ENCODE measurements at regions not wholly inside any gene's neighbourhood (a gene's known extent, or its start where the extent isn't known, plus 50 kb on each side); places are given as distances from the start of the nearest gene placed in this dataset.

DNA sequence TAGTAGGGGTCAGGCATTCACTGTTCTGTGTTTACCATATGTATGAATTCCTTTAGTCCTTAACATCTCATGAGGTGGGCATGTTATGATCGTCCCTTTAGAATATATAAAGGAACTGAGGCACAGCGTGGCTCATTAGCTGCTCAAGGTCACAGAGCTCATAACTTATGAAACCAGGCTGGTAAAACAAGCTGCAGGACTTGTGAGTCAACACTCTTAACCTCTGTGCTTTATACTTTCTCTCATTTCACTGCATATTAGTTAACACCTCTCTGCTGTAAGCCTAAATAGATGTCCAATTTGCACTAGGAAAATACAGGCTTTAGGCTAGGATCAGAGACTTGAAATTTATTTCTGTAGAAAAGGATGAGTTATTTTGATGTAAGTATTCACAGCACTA lies 180.3 kb upstream of the HDAC9 start:
- Histone ChIP-seq H3K9me3 (no peaks in the 10 kb centered on the region), H3K4me3 (no peak overlapping the region), H3K4me1 (no peaks in the 10 kb centered on the region), H3K27ac (no peak overlapping the region), H3K4me2 (no peak overlapping the region)
- no peak for DNase-seq (ENCODE audit: low read depth in 1 of 2, low spot score in 1 of 2)
- no peak for ATAC-seq
- POLR2A ChIA-PET = no interaction called here
- no peak for TF ChIP-seq CHD4 (IDR thresholded peaks at IDR 0.05; ENCODE audit: borderline replicate concordance)
- no peak for TF ChIP-seq HOXB13 (CRISPR knock-in tag; IDR thresholded peaks at IDR 0.05; ENCODE audit: low read depth)
- TF ChIP-seq, protein P1, sequence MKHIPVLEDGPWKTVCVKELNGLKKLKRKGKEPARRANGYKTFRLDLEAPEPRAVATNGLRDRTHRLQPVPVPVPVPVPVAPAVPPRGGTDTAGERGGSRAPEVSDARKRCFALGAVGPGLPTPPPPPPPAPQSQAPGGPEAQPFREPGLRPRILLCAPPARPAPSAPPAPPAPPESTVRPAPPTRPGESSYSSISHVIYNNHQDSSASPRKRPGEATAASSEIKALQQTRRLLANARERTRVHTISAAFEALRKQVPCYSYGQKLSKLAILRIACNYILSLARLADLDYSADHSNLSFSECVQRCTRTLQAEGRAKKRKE (CRISPR knock-in tag; IDR thresholded peaks at IDR 0.05; ENCODE audit: low read depth) = no peak
- TF ChIP-seq KDM5A (IDR thresholded peaks at IDR 0.05) = no peak
- no peak for TF ChIP-seq MAFK (IDR thresholded peaks at IDR 0.05; ENCODE audit: partially characterized antibody)
- no peak for TF ChIP-seq NFE2L2 (conservative IDR thresholded peaks at IDR 0.05; ENCODE audit: low read length)
- TF ChIP-seq ZNF302 (CRISPR knock-in tag; IDR thresholded peaks at IDR 0.05) = no peak
- no peak for TF ChIP-seq TFCP2L1 (CRISPR knock-in tag; IDR thresholded peaks at IDR 0.05)
- TF ChIP-seq, protein P2, sequence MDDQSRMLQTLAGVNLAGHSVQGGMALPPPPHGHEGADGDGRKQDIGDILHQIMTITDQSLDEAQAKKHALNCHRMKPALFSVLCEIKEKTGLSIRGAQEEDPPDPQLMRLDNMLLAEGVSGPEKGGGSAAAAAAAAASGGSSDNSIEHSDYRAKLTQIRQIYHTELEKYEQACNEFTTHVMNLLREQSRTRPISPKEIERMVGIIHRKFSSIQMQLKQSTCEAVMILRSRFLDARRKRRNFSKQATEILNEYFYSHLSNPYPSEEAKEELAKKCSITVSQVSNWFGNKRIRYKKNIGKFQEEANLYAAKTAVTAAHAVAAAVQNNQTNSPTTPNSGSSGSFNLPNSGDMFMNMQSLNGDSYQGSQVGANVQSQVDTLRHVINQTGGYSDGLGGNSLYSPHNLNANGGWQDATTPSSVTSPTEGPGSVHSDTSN (IDR thresholded peaks at IDR 0.05) = no peak
- no peak for TF ChIP-seq SMC3 (IDR thresholded peaks at IDR 0.05)
- TF ChIP-seq, protein P3, sequence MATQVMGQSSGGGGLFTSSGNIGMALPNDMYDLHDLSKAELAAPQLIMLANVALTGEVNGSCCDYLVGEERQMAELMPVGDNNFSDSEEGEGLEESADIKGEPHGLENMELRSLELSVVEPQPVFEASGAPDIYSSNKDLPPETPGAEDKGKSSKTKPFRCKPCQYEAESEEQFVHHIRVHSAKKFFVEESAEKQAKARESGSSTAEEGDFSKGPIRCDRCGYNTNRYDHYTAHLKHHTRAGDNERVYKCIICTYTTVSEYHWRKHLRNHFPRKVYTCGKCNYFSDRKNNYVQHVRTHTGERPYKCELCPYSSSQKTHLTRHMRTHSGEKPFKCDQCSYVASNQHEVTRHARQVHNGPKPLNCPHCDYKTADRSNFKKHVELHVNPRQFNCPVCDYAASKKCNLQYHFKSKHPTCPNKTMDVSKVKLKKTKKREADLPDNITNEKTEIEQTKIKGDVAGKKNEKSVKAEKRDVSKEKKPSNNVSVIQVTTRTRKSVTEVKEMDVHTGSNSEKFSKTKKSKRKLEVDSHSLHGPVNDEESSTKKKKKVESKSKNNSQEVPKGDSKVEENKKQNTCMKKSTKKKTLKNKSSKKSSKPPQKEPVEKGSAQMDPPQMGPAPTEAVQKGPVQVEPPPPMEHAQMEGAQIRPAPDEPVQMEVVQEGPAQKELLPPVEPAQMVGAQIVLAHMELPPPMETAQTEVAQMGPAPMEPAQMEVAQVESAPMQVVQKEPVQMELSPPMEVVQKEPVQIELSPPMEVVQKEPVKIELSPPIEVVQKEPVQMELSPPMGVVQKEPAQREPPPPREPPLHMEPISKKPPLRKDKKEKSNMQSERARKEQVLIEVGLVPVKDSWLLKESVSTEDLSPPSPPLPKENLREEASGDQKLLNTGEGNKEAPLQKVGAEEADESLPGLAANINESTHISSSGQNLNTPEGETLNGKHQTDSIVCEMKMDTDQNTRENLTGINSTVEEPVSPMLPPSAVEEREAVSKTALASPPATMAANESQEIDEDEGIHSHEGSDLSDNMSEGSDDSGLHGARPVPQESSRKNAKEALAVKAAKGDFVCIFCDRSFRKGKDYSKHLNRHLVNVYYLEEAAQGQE (IDR thresholded peaks at IDR 0.05) = no peak
- TF ChIP-seq HDAC2 (IDR thresholded peaks at IDR 0.05) = no peak
- TF ChIP-seq, protein P4, sequence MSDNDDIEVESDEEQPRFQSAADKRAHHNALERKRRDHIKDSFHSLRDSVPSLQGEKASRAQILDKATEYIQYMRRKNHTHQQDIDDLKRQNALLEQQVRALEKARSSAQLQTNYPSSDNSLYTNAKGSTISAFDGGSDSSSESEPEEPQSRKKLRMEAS (IDR thresholded peaks at IDR 0.05) = no peak
- WGBS (ENCODE audit: missing lambda C conversion rate) = 51% methylated on average over 2 of the region's 2 CpGs
- CTCF ChIA-PET = no interaction called here
- no peak for FAIRE-seq

DNA sequence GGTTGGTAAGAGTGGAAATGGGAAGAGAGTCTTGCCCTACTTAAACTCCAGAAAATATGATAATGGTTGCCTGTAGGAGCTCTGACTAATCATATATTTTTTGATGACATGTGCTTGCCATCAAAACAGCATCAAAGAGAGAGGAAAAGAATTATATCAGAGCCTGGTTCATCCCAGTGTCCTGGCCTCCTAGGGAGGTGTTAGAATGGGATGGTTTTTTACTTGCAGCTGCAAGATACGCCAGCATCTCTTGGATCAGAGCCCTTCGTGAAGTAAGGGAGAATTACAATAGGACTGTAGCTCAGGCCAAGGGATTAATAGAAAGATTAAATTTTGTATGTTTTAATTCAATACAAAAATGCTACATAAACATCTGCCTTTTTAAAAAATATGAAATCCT lies 177.6 kb upstream of the HDAC9 start:
- ATAC-seq (no peak), FAIRE-seq (no peak), DNase-seq (ENCODE audit: low read depth in 1 of 2, low spot score in 1 of 2) (no peak)
- ChIA-PET POLR2A (no interaction called here), CTCF (no interaction called here)
- no peaks in the 10 kb centered on the region for H3K4me1 ChIP-seq
- no peak for TF ChIP-seq CBX2 (IDR thresholded peaks at IDR 0.05; ENCODE audit: borderline replicate concordance, low read depth)
- no peak for TF ChIP-seq NR3C1 (IDR thresholded peaks at IDR 0.05)
- TF ChIP-seq, protein P3 (IDR thresholded peaks at IDR 0.05) = no peak
- no peak for TF ChIP-seq FOSL2 (IDR thresholded peaks at IDR 0.05)
- no peak for TF ChIP-seq FOSL2 (CRISPR knock-in tag; IDR thresholded peaks at IDR 0.05)
- TF ChIP-seq KDM5A (IDR thresholded peaks at IDR 0.05) = no peak
- TF ChIP-seq, protein P5, sequence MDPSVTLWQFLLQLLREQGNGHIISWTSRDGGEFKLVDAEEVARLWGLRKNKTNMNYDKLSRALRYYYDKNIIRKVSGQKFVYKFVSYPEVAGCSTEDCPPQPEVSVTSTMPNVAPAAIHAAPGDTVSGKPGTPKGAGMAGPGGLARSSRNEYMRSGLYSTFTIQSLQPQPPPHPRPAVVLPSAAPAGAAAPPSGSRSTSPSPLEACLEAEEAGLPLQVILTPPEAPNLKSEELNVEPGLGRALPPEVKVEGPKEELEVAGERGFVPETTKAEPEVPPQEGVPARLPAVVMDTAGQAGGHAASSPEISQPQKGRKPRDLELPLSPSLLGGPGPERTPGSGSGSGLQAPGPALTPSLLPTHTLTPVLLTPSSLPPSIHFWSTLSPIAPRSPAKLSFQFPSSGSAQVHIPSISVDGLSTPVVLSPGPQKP (IDR thresholded peaks at IDR 0.05; ENCODE audit: low read depth, low read length) = no peak
- TF ChIP-seq EHMT2 (IDR thresholded peaks at IDR 0.05; ENCODE audit: low read depth) = no peak
- no peak for TF ChIP-seq RNF2 (IDR thresholded peaks at IDR 0.05; ENCODE audit: borderline replicate concordance, low read depth)
- TF ChIP-seq ZFP36 (IDR thresholded peaks at IDR 0.05; ENCODE audit: borderline replicate concordance, partially characterized antibody) = no peak
- no peak for TF ChIP-seq NFE2L2 (conservative IDR thresholded peaks at IDR 0.05; ENCODE audit: low read length)
- H3K9me3 ChIP-seq = no peaks in the 10 kb centered on the region
- 67% methylated on average over 2 of the region's 2 CpGs for WGBS (ENCODE audit: missing lambda C conversion rate)
- H3K4me2 ChIP-seq = no peak overlapping the region
- H3K27ac ChIP-seq = no peak overlapping the region
- no peak overlapping the region for H3K4me3 ChIP-seq
